Adipocyte (in vitro differentiated cells): ENCODE measurements at regions not wholly inside any gene's neighbourhood (a gene's known extent, or its start where the extent isn't known, plus 50 kb on each side); places are given as distances from the start of the nearest gene placed in this dataset.
"Not testable (repeated sequence)": the region's sequence is repeated elsewhere in the genome, so short reads cannot be mapped to it uniquely, and the experiment has no call there.

Experiments used
- DNase-seq: peaks from one replicate; pipeline ENCODE4 v3.0.0-alpha.2; 2015; ENCODE audit warnings: low read depth
- H3K27me3 ChIP-seq: replicated peaks from 2 replicates; pipeline ENCODE4 v1.7.0; 2013; ENCODE audit warnings: mild to moderate bottlenecking, low read length, moderate library complexity; ENCODE audit not compliant: control insufficient read depth, insufficient read depth
- H3K36me3 ChIP-seq: 2 replicates; pipeline ENCODE4 v1.7.0; 2013; ENCODE audit warnings: low read length, mild to moderate bottlenecking, moderate library complexity; ENCODE audit not compliant: control insufficient read depth, insufficient read depth, severe bottlenecking
- H3K4me1 ChIP-seq: 2 replicates; pipeline ENCODE4 v1.7.0; 2013; ENCODE audit warnings: mild to moderate bottlenecking, low read length, moderate library complexity; ENCODE audit not compliant: control insufficient read depth, insufficient read depth
- H3K4me3 ChIP-seq: 2 replicates; pipeline ENCODE4 v1.7.0; 2013; ENCODE audit warnings: mild to moderate bottlenecking, low read length, moderate library complexity
- H3K9ac ChIP-seq: 2 replicates; pipeline ENCODE4 v1.7.0; 2013; ENCODE audit warnings: mild to moderate bottlenecking, low read length, moderate library complexity
- H3K9me3 ChIP-seq: 2 replicates; pipeline ENCODE4 v1.7.0; 2013; ENCODE audit warnings: mild to moderate bottlenecking, low read length, moderate library complexity; ENCODE audit not compliant: control insufficient read depth

DNA sequence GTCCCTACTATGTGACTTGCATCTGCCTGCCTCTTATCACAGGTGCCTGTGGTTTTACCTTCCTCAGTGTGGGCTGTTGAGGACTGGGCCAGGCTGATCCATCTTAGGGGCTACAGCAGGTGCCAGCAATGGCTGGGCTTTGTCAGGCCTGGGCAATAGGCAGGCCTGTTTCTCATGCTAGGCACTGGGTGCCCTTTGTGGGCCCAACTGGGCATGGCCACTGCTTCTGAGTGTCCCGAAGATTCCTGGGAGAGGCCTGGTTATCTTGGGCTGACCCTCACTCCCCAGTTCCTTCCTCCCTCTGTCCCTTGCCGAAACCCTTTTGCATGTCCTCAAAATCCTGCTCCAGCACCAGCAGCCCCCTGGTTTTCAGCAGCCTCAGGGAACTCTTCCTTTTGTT is 1024.9 kb downstream of the KCNJ18 start:
- Histone ChIP-seq H3K36me3 (no peaks in the 10 kb centered on the region), H3K9me3 (no peaks in the 10 kb centered on the region), H3K9ac (no peak overlapping the region), H3K27me3 (no peaks in the 10 kb centered on the region), H3K4me1 (no peaks in the 10 kb centered on the region), H3K4me3 (no peak overlapping the region)
- no peak for DNase-seq

DNA sequence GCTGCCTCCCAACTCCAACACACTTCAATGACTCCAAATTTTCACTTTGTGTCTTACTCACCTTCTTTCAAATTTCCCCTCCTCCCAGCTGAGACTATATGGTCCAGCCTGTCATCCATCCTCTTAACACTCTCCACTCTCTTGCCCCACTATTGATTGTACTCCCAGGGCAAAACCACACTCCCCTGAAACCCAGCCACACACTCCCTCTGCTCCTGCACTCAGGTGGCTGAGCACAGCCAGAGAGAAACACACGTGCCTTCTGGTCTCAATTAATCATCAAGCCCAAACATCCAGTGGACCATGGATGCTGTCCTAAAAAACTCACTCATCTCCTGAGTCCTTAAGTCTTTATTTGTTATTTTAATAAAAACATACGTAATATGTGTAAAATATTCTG is 1026.4 kb downstream of the KCNJ18 start:
- Histone ChIP-seq H3K4me1 (no peaks in the 10 kb centered on the region), H3K4me3 (no peak overlapping the region), H3K27me3 (no peaks in the 10 kb centered on the region), H3K36me3 (no peaks in the 10 kb centered on the region), H3K9ac (no peak overlapping the region), H3K9me3 (peaks cover 6% of the 10 kb centered on the region)
- DNase-seq = no peak

DNA sequence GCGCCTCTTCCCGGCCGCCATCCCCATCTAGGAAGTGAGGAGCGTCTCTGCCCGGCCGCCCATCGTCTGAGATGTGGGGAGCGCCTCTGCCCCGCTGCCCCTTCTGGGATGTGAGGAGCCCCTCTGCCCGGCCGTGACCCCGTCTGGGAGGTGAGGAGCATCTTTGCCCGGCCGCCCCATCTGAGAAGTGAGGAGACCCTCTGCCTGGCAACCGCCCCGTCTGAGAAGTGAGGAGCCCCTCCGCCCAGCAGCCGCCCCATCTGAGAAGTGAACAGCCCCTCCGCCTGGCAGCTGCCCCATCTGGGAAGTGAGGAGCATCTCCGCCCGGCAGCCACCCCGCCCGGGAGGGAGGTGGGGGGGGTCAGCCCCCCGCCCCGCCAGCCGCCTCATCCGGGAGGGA is 1048.7 kb downstream of the KCNJ18 start:
- not testable (repeated sequence) for DNase-seq, H3K4me3 ChIP-seq, H3K9ac ChIP-seq, H3K4me1 ChIP-seq, H3K27me3 ChIP-seq, H3K36me3 ChIP-seq
- peaks cover 41% of the 10 kb centered on the region for H3K9me3 ChIP-seq
